ENCODE measurements at regions not wholly inside any gene's neighbourhood (a gene's known extent, or its start where the extent isn't known, plus 50 kb on each side); places are given as distances from the start of the nearest gene placed in this dataset.

GRCh38 chr11:81647374-81647773, 1086.3 kb downstream of the FAM181B start:
- 45% methylated on average over 3 of the region's 3 CpGs for WGBS
- no peaks in the 10 kb centered on the region for H3K4me1 ChIP-seq (ENCODE audit: control insufficient read depth in 4 of 4, insufficient read depth in 4 of 4, low read length in 3 of 4)
- no peaks in the 10 kb centered on the region for H3K36me3 ChIP-seq (ENCODE audit: control insufficient read depth in 4 of 4, insufficient read depth in 3 of 4, low read depth in 1 of 4, low read length in 3 of 4)
- no peak for TF ChIP-seq FOXA1 (IDR thresholded peaks at IDR 0.05)
- TF ChIP-seq MAX (IDR thresholded peaks at IDR 0.05) = no peak
- no peak for TF ChIP-seq GABPA (IDR thresholded peaks at IDR 0.05 in 1 of 2, conservative IDR thresholded peaks at IDR 0.05 in 1 of 2)
- no peak for TF ChIP-seq ATF3 (IDR thresholded peaks at IDR 0.05)
- no peak for TF ChIP-seq RAD21 (IDR thresholded peaks at IDR 0.05)
- TF ChIP-seq FOXA2 (IDR thresholded peaks at IDR 0.05) = no peak
- H3K27me3 ChIP-seq (ENCODE audit: control insufficient read depth in 4 of 4, insufficient read depth in 4 of 4, low read length in 3 of 4) = peaks cover 0 to 5% (median 0%) of the 10 kb centered on the region in 4 donors
- no peaks in the 10 kb centered on the region for H3K9me3 ChIP-seq (ENCODE audit: control insufficient read depth in 4 of 4, low read length in 3 of 4)
- no peak overlapping the region for H3K9ac ChIP-seq (ENCODE audit: low read depth in 1 of 2, low read length in 2 of 2)
- H3K27ac ChIP-seq (ENCODE audit: low read depth in 1 of 2, low read length in 2 of 2) = no peak overlapping the region
- no peak for DNase-seq (ENCODE audit: low spot score)
- H3K4me3 ChIP-seq (ENCODE audit: low read depth in 1 of 3, low read length in 3 of 3) = no peak overlapping the region

- TF ChIP-seq ATF3 (IDR thresholded peaks at IDR 0.05) (no peak), RAD21 (IDR thresholded peaks at IDR 0.05) (peak; percentile 77 to 85), CTCF (IDR thresholded peaks at IDR 0.05; ENCODE audit: low read depth, low read length, missing input control) (peak; percentile 63), FOXA1 (IDR thresholded peaks at IDR 0.05) (no peak), GABPA (IDR thresholded peaks at IDR 0.05 in 1 of 2, conservative IDR thresholded peaks at IDR 0.05 in 1 of 2) (no peak), EGR1 (IDR thresholded peaks at IDR 0.05; ENCODE audit: low read depth in 2 of 2) (no peak), MAX (IDR thresholded peaks at IDR 0.05) (no peak), HNF4A (conservative IDR thresholded peaks at IDR 0.05) (no peak), ZBTB33 (IDR thresholded peaks at IDR 0.05) (no peak)
- Histone ChIP-seq H3K27ac (ENCODE audit: low read depth in 1 of 2, low read length in 2 of 2) (no peak overlapping the region), H3K4me3 (ENCODE audit: low read depth in 1 of 3, low read length in 3 of 3) (no peak overlapping the region), H3K9ac (ENCODE audit: low read depth in 1 of 2, low read length in 2 of 2) (no peak overlapping the region), H3K27me3 (ENCODE audit: control insufficient read depth in 4 of 4, insufficient read depth in 4 of 4, low read length in 3 of 4) (peaks cover 0 to 5% (median 0%) of the 10 kb centered on the region in 4 donors), H3K4me1 (ENCODE audit: control insufficient read depth in 4 of 4, insufficient read depth in 4 of 4, low read length in 3 of 4) (no peaks in the 10 kb centered on the region), H3K9me3 (ENCODE audit: control insufficient read depth in 4 of 4, low read length in 3 of 4) (no peaks in the 10 kb centered on the region), H3K36me3 (ENCODE audit: control insufficient read depth in 4 of 4, insufficient read depth in 3 of 4, low read depth in 1 of 4, low read length in 3 of 4) (no peaks in the 10 kb centered on the region)
- no peak for DNase-seq (ENCODE audit: low spot score)
- WGBS = 50% methylated on average over 1 of the region's 1 CpG
Observed at GRCh38 chr11:81644239-81644840, 1089.3 kb downstream of the FAM181B start.

- Histone ChIP-seq H3K9me3 (ENCODE audit: control insufficient read depth in 4 of 4, low read length in 3 of 4) (no peaks in the 10 kb centered on the region), H3K4me1 (ENCODE audit: control insufficient read depth in 4 of 4, insufficient read depth in 4 of 4, low read length in 3 of 4) (no peaks in the 10 kb centered on the region), H3K36me3 (ENCODE audit: control insufficient read depth in 4 of 4, insufficient read depth in 3 of 4, low read depth in 1 of 4, low read length in 3 of 4) (no peaks in the 10 kb centered on the region), H3K4me3 (ENCODE audit: low read depth in 1 of 3, low read length in 3 of 3) (no peak overlapping the region), H3K9ac (ENCODE audit: low read depth in 1 of 2, low read length in 2 of 2) (no peak overlapping the region), H3K27ac (ENCODE audit: low read depth in 1 of 2, low read length in 2 of 2) (no peak overlapping the region), H3K27me3 (ENCODE audit: control insufficient read depth in 4 of 4, insufficient read depth in 4 of 4, low read length in 3 of 4) (no peaks in the 10 kb centered on the region)
- DNase-seq (ENCODE audit: low spot score) = no peak
- TF ChIP-seq EGR1 (IDR thresholded peaks at IDR 0.05; ENCODE audit: low read depth in 2 of 2) = no peak
- no peak for TF ChIP-seq HNF4G (IDR thresholded peaks at IDR 0.05)
- no peak for TF ChIP-seq FOXA2 (IDR thresholded peaks at IDR 0.05)
- no peak for TF ChIP-seq JUND (IDR thresholded peaks at IDR 0.05)
- TF ChIP-seq ZBTB33 (IDR thresholded peaks at IDR 0.05) = no peak
- TF ChIP-seq CTCF (IDR thresholded peaks at IDR 0.05; ENCODE audit: low read depth, low read length, missing input control) = no peak
- 70% methylated on average over 7 of the region's 7 CpGs for WGBS
Observed at GRCh38 chr11:81634483-81634882, 1099.2 kb downstream of the FAM181B start.

Measured in liver (tissue), 8 donors.